NCI-H187 treated with DMSO at 0.1 percent for 48 hours (cell line): ENCODE measurements at regions not wholly inside any gene's neighbourhood (a gene's known extent, or its start where the extent isn't known, plus 50 kb on each side); places are given as distances from the start of the nearest gene placed in this dataset.
"Not testable (repeated sequence)": the region's sequence is repeated elsewhere in the genome, so short reads cannot be mapped to it uniquely, and the experiment has no call there.

ENCODE experiments used
- DNase-seq: peaks from one replicate; lab custom pipeline; 2025; lab: John Stamatoyannopoulos, UW

DNA sequence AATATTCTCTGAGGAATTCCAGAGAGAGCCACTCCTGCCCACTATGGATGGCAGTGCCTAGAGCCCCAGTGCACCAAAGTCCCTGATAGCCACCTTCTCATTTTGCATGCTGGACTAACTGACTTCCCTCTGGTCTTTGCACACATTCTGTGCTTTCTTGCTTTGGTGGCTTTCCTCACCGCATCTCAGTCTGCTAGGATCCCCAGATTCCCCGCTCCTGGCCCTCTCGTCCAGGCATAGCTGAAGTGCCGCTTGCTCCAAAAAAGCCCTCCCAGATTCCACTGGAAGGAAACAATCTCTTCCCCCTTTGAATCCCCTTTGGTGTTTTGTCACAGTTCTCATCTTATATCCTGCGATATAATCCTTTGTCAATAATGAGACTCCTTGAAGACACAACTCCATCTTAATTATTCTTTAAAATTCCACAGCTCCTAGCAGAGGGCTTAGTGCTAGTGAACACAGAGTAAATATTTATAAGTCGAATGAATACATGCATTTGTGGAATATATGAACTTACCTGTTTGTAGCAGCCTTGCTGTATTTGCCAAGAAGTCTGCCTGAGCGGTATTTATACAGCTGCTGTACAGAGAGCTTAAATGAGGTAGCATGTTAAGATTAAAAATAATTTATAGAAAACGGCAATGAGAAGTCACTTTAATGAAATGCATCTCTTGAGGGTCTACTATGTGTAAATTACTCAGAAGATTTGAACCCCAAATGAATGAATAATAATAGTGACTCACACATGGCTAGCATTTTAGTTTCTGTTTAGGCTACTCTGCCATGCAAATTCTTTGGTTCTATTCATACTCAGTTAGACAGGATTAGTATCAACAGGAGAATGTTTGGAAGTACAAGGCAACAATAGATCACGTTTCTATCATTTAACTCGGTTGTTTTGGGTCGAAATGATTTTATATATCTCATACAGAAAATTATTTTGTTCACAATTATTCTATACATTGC lies 421.9 kb upstream of the TENM3 start:
- DNase-seq, result no peak

DNA sequence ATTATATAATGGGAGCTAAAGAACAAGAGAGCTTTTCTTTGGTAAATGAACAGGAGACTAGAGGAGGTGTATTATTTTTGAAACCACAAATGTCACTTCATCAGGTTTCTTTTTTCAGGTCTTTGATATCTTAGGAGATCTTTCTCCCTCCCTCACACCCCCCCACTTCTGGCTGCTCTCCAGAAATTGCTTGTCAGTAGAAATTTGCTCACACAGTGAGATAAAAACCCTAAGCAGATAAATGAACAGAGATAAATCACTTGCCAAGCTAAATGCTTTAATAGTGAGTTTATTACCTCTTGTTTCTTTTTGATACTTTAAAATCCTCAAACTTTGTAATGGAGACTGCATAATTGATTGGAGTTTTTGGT lies 421.2 kb upstream of the TENM3 start:
- DNase-seq, result no peak

DNA sequence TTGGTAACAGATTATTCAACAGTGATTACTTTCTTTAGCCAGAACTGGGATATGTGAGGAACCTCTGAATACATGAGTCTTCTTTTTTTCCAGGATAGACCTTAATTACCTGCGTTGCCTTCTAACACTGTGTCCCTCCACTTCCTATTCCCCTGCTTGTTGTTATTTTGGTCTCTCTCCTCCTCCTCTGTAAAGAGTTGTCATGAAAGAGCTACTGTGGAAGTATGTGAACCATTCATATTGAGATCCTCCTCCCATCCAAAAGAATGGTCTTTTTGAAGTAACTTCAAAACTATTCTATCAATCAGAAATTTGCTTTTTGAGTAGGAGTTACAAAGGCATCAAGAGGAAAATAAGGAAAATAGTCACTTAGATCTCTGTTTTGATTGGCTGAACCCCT lies 420.0 kb upstream of the TENM3 start:
- no peak for DNase-seq

DNA sequence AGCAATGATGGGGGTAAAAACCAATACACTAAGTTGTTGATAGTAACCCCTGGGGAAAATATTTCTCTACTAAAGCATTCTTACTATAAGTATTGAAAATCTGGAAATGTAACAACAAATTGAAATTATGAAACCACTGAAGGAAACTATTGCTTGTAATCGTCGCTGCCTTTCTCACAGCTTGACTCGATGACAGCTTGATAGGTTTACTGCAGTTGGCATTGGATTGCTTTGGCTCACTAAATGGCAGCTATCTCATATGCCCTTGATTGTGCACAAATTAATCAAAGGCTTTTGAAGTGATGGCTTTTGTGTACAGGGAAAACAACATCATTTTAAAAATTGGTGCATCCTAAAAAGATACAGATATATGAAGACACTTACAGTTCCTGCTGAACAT lies 419.6 kb upstream of the TENM3 start:
- no peak for DNase-seq

DNA sequence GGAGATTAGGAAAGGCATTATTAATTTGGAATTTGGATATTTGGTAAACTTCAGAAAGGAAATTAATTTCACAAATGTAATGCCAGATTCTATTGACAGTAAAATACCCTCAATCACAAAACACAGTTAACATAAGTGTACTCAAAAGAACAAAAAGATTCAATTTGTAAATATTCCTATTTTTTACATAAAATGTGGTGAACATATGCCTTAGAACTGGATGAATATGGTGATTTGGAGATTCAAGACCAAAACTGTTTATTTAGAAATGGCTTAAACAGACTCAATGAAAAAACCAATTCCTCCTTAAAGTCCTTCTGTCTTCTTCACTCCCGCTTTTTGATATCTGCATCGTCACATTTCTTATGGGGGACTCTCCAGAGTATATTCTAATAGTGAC lies 417.6 kb upstream of the TENM3 start:
- no peak for DNase-seq

DNA sequence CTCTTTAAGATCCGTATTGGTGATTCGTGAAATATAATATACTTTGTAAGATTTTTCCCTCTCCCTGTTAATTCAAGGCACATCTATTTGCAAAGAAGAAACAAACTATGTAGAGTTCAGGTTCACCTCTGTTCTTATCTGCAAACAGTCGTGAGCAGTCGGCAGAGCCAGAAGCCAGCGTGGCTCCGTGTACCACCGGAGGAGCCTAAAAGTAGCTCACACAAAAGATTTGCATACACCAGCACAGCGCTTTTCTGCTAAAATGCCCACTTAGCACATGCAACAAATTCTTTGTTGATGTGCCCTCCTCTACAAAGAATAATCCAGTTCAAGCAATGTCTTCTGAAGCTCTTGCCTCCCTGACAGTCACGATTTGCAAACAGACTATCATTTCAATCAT lies 416.0 kb upstream of the TENM3 start:
- no peak for DNase-seq

DNA sequence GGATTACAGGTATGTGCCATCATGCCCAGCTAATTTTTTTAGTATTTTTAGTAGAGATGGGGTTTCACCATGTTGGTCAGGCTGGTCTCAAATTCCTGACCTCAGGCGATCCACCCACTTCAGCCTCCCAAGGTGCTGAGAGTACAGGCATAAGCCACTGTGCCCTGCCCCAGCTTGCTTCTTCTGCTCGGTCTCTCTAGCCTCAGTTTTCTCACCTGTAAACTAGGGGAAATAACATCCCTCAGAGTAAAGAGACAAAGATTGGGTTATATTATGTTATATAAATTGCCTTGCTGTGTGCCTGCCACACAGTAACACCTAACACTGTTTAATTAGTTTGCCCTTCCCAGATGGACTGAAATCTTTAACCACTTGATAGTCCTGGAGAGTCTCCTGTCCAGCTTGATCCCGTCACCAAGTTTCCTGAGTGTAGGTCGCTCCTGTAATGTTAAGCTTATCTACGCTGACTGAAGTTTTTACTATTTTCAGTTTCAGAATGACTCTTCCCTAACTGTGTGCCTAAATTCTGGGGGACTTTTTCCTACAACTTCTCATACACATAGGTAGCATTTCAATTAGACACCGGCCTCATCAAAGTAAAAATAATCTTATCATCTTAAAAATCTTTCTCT lies 412.7 kb upstream of the TENM3 start:
- no peak for DNase-seq

DNA sequence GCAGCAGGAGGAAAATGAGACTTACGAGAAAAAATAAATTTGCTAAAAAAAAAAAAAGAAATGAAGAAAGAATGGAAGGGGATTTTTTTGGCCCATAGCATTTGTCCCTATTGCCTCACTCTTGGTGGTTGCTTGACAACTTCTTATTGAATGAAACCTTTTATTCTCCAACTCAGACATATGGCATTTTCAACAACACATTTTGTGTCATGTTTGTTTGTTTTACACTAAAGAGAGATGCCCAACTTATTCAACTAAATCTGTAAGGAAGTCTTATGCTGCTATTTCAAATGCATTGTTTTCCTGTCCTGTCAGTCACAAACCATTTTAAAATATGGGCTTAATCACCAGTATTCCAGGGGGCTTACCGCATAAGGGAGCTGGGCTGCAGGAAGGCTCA lies 409.1 kb upstream of the TENM3 start:
- DNase-seq, result no peak

DNA sequence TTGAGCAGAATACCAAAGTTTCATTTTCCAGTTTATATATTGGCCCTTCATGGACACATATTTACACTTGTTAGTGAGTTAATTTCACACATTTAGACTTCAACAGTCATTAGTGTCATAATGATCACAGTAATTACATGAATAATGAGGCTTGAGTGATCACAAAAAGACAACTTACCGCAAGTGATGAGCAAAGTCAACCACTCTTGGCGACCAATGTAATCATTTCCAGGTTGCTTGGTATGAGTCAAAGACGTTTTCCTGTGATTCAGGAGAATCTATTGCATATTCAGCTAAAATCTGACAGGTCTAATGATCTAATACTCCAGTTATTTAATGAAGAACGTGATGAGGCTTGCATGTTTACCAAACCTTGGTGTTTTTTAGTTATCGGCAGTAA lies 407.9 kb upstream of the TENM3 start:
- DNase-seq, result no peak

DNA sequence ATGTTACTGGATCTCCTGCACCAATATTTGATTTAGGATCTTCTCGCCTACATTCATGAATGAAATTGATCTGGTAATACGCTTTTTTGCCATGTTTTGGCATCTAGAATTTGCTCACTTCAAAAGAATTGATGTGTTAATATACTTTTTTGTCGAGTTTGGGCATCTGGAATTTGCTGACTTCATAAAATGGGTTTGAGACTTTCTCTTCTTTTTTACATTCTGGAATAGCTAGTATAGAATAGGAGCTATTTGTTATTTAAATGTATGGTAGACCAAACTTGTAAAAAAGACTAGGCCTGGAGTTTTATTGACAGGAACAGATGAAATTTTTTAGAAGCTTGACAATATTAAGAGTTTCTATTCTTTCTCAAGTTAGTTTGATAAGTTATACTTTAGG lies 404.9 kb upstream of the TENM3 start:
- DNase-seq, result no peak

DNA sequence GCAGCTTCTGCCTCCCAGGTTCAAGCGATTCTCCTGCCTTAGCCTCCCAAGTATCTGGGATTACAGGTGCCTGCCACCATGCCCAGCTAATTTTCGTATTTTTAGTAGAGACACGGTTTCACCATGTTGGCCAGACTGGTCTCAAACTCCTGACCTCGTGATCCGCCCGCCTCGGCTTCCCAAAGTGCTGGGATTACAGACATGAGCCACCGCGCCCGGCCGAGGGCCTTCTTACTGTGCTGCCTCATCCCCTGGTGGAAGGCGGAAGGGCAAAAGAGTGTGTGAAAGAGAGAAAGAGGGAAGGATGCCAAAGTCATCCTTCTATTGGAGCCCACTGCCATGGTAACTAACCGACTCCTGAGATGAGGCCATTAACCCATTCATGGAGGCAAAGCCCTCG lies 399.4 kb upstream of the TENM3 start:
- DNase-seq, result not testable (repeated sequence)

DNA sequence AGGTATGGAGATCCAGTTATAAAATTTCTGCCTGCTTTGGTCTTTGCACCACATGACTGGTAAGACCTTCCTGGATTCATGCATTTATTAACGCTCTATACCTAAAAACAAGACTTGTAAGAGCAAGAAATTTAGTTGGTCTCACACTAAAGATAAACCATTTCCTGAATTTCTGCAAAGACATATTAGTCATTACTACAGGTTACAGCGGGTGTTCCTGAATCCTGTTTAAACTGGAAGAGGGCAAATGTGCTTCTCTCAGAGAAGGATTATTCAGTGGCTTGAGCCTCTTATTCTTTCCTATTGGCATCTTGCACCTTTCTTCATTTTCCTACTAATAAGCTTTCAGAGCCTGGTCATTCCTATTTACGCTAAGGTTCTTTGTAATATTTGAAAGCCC lies 397.6 kb upstream of the TENM3 start:
- DNase-seq, result no peak

DNA sequence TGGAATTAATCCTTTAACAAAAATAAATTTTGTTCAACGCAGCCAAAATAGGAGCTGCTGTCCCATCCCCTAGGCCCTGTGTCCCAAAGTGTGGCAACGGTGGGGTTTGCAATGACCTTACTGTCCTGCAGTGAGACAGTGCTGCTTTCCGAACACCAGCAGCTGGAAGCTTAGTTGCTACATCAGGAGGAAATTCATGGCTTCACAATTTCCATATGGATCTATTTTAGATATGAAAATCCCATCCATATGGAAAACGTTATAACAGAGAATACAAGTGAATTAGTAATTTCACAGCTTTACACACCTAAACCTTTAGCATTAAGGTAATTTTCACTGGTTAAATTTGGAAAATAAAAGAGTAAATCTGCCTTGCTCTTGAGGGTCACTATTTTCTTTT lies 396.3 kb upstream of the TENM3 start:
- DNase-seq, result no peak

DNA sequence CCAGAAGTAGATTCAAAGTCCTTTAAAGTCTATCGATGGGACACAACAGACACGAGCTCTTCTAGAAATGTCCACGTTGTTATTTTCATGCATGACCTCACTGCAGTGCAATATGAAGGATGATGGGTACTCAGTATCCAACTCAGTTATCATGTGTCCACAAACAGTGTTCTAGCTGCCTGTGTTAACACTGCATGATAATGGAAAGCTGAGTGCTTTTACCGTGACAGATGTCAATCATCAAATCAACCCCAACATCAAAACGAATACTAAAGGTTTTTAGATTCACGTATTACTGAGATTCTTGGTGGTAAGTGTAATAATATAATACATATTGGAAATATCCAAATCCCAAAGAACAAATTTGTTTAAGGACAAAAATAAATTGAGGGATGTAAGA lies 394.8 kb upstream of the TENM3 start:
- DNase-seq, result no peak

DNA sequence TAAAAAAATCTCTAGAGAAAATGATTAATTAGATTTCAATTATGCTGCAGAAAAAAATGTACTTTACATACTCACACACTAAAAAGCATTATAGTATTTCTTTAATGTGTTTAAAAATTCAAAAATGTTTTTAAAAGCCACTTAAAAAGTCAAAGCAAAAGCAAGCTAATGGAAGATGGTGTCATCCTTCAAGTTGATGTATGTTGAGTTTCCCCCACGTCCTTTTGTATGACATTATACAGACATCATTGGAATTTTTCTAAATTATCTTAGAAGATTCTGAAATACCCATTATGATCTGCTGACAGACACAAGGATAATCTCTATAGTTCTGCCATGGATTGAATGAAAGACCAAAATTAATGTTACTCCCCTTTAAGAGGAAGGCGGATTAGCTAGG lies 393.7 kb upstream of the TENM3 start:
- no peak for DNase-seq

DNA sequence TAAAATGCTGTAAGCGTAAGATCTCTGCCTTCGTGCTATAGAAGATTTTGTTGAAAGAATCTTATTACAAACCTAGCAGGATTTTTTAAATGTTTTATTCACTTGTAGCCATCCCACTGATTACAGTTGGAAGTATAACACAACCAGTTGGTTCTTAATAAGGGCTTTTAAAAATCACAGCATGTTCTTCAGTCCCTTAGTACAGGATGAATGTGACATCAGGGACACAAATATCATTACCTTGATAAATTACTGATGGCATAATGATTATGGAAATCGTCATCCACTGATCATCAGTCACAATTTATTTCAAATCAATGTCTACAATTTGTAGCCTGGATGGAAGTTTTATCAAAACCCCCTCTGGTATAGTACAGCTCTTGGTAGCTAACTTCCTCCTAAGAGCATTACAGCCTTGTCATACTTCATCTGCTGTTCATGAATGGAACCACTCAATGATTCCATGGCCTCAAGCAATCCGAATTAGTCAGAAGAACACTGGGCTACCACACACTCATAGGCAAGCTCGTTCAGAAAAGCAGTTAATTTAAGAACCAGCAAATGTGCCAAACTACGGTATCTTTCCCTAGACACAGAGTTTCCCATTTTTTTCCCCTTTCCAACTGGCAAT lies 389.2 kb upstream of the TENM3 start:
- no peak for DNase-seq

DNA sequence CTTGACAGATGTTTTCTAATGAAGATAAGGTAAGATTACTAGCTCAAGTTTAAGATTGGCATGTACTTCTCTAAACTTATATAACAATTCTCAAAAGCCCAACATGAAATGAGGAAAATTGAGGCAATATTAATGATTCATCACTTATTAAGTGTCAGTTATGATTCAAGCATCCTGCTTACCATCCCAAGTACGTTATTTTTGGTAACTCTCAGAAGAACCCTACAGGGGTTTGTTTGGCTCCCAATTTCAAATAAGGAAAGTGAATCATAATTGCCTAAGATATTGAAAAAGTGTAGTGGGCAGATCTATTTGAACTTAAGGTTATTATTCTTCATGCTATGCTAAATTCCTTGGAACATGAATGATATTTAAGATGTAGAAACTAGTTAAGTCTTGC lies 387.9 kb upstream of the TENM3 start:
- no peak for DNase-seq

DNA sequence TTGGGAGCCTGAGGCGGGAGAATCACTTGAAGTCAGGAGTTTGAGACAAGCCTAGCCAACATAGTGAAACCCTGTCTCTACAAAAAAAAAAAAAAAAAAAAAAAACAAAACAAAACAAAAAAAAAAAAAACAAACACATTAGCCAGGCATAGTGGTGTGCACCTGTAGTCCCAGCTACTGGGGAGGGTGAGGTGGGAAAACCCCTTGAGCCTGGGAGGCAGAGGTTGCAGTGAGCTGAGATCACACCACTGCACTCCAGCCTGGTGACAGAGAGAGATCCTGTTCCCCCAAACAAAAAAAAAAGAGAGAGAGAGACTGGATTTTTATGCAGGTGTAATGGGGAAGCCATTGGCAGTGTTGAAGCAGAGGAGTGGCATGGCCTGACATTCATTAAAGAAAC lies 385.7 kb upstream of the TENM3 start:
- not testable (repeated sequence) for DNase-seq

DNA sequence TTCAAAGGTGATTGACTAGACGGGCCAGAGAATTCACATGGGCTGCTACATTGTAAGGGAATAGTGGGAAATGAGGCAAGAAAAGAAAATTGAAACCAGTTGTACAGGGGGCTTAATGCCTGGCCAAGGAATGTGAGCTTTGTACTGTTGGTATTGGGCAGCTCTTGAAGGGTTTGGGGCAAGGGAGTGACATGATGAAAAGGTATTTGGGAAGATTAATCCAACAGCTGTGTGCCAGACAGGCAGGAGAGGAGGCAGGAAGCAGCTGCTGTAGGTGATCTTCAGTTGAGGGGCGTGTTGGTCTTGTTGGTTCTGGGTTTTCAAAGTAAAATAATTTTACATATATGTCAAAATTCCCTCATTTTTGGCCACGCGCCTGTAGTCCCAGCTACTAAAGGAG lies 384.5 kb upstream of the TENM3 start:
- DNase-seq, result no peak

DNA sequence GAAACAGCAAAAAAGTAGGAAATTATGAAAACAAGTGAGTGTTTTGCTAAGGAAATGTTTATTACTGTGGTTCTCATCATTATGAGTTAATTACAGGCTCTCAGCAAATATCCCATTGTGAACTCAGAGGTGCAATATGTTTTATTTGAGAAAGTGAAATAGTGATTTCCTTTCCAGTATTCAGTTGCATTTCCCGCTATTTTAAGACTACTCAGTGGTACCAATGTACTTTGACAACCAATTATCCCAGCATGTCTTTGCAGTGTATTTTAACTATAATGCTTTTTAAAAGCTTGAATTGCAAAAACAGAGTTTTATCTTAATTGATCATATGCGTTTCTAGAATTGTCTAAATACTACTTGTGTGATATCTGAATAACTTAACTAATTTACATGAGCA lies 383.8 kb upstream of the TENM3 start:
- DNase-seq, result no peak

DNA sequence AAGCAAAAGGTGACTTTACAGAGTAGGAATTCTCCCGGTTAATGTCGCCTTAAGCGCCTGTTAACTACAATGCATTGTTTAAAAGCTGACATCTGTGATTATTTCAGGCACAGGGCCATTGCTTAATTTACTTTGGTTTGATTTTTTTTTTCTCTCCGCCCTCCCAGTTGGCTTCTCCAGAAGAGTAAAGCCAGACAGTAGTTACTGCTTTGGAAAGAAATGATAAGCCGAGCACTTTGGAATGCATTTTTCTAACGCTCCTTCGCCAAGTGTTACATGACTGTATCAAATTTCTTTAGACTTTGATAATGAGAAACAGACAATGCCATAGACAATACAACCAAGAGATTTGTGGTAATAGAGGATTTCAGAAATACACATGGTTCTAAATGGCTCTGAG lies 383.0 kb upstream of the TENM3 start:
- DNase-seq, result no peak

DNA sequence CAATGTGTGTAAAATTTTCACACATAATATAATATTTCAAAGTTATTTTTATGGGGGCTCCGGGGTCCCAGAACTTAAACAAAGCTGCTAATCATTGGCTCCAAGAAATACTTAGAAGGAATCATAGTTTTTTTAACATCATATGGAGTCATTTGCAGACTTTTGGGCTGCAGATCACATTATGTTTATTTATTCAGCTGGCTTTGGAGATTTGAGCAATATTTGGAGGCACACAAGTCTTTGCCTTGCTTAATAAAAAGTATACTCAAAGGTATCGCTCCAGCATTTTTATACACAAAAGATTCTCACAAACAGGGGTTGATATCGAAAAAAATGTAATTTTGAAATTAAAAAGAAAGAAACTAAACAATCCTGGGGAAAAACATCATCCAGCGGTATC lies 382.5 kb upstream of the TENM3 start:
- no peak for DNase-seq

DNA sequence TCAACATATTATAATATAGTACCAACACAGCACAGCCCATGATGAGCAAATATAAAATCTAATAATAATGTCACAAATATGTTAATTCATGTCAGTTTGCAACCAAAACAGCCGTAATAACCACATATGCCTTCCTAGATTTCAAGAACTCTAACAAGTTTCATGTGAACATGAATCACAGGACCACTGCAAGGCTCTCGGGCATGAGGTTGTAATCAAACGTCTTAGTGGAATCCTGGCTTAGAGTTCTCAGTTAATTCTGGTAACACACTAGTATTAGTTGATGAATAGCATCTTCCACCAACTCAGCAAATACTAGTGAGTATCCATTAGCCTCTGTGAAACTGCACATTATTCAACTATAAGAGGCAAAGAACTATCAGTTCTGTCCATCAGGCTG lies 379.3 kb upstream of the TENM3 start:
- no peak for DNase-seq
